ENCODE measurements at regions not wholly inside any gene's neighbourhood (a gene's known extent, or its start where the extent isn't known, plus 50 kb on each side); places are given as distances from the start of the nearest gene placed in this dataset.

DNA sequence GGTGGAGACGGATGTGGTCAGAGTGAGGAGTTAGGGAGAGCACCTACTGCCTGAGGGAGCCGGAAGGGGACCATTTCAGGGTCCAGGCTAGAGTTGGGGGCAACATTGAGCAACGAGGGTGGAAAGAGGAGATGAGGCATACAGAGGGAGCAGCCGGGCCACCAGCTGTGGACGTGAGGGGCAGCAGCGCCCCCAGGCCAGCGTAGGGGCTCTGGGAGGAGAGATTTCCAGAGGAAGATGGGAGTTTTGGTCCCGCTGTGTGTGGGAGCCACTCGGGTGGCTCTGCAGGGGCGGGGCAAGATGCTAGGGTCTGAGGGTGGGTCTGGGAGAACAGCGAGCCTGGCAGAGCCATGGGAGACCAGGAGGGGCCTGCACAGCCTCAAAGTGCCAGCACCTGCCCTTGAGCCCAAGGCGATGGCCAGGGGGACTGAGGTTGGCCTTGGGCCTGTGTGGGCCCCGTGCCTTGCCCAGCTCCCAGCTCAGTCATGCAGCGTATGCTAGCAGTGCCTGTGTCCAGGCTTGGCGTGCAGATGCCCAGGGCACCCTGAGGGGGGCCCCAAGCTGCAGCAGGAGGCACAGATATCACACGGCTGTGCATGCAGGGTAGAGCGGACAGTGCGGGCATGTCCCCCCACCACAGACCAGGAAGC, 80.5 kb upstream of the PPP1R26 start:
- TF ChIP-seq, protein P1, sequence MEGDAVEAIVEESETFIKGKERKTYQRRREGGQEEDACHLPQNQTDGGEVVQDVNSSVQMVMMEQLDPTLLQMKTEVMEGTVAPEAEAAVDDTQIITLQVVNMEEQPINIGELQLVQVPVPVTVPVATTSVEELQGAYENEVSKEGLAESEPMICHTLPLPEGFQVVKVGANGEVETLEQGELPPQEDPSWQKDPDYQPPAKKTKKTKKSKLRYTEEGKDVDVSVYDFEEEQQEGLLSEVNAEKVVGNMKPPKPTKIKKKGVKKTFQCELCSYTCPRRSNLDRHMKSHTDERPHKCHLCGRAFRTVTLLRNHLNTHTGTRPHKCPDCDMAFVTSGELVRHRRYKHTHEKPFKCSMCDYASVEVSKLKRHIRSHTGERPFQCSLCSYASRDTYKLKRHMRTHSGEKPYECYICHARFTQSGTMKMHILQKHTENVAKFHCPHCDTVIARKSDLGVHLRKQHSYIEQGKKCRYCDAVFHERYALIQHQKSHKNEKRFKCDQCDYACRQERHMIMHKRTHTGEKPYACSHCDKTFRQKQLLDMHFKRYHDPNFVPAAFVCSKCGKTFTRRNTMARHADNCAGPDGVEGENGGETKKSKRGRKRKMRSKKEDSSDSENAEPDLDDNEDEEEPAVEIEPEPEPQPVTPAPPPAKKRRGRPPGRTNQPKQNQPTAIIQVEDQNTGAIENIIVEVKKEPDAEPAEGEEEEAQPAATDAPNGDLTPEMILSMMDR (conservative IDR thresholded peaks at IDR 0.05): no peak
- H3K27ac ChIP-seq: no peak overlapping the region

DNA sequence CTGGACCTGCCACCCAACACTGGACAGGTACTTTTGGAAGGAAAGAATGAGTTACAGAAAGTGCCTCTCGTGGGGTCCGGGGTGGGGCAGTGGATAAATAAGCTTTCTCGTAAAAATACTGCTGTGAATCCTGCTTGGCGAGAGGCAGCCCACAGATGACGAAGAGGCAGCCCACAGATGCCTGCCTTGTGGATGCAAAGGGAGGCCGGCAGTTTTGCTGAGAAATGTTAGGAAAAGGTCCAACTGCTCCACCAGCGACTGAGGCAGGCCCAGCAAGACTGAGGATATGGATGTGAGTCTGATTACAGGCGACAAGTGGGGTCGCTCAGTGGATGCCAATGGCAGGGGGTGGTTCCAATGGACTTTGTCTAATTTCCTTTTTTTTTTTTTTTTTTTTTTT, 79.1 kb upstream of the PPP1R26 start:
- TF ChIP-seq, protein P1 (conservative IDR thresholded peaks at IDR 0.05): no peak
- no peak overlapping the region for H3K27ac ChIP-seq

DNA sequence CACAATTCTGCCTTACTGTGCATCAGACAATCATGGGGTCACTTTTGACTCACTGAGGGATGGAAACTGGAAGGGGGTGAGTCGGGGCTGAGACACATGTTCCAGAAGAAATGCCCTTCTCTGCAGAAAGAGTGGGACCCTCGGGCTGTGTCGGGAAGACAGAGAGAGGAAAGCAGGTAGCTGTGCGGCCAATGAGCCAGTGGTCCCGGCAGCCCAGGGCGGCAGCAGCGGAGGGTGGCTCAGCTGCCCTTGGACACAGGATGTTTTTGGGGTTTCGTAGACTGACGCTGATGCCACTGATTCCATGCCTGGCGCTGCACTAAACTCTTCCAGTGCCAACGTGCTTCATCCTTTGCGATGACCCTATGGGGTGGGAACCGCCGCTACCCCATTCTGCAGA, 78.4 kb upstream of the PPP1R26 start:
- no peak overlapping the region for H3K27ac ChIP-seq
- TF ChIP-seq, protein P1 (conservative IDR thresholded peaks at IDR 0.05): no peak

DNA sequence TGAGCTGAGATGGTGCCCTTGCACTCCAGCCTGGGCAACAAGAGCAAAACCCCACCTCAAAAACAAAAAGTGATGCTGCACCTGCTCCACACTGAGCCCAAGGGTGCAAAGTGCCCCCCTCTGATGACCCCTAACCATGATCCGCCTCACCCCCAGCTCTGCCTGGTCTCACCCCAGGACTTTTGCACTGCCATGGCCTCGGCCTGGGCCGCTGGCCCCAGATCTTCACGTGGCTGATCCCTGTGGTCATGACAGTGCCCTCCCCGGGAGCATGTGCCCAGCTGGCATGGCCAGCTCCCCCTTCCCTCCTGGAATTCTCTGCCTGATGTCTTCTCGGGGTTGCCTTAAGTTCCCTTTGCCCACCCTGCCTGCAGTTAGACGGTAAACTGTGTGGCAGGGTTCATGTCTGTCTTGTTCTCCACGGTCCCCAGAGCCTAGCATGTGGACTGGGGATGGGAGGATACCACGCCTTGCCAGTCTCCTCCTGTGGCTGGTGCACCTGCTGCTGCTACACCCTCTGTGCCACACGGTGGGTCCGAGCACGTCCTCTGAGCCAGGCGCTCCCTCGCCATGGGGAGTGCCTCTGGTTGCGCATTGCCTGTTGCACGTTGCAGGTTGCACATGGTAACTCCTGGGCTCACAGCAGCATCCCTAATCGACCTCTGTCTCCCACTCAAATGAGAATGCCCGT, 77.4 kb upstream of the PPP1R26 start:
- TF ChIP-seq, protein P1 (conservative IDR thresholded peaks at IDR 0.05): no peak
- H3K27ac ChIP-seq: no peak overlapping the region

DNA sequence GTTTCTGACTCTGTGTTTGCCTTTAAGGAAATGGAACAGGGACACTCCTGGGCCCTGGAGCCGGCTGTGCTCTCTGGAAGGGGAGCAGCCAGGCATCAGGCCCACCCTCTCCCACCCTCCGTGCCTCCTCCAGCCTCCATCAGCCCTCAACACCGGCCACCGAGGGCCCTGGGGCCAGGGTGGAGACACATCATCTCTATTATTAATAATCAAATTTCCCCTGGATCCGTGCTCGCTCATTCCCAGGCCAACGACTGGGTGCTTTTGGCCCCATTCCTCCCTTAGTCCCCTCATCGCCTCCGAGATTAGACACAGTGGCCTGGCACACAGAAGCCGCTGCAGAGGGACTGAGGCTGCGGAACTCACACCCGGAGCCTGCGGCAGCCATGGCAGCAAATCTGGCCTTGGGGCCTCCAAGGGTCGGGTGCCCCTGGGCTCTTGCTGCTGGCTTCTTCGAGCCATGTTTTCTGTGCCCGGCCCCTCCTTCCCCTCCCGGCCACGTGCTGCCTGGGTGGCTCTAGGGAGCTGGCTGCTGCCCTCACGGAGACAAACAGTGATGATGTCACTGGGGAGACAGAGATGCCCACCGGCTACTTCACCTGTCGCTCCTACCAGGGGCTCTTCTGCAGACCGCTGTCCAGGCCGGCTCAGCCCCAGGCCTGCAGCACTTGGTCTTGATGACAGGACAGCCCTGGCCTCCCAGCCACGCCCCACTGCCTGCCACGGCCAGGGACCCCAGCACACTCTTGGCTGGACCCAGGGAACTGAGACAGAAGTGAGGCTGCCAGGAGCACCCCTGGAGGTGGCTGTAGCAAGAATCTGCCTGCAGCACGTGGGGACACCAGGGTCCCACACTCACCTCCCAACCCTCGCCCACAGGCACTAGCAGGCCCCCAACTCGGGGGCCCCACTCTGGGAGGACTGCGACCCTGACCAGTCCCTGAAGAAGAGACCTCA, 76.6 kb upstream of the PPP1R26 start:
- H3K27ac ChIP-seq: no peak overlapping the region
- TF ChIP-seq, protein P1 (conservative IDR thresholded peaks at IDR 0.05): no peak

DNA sequence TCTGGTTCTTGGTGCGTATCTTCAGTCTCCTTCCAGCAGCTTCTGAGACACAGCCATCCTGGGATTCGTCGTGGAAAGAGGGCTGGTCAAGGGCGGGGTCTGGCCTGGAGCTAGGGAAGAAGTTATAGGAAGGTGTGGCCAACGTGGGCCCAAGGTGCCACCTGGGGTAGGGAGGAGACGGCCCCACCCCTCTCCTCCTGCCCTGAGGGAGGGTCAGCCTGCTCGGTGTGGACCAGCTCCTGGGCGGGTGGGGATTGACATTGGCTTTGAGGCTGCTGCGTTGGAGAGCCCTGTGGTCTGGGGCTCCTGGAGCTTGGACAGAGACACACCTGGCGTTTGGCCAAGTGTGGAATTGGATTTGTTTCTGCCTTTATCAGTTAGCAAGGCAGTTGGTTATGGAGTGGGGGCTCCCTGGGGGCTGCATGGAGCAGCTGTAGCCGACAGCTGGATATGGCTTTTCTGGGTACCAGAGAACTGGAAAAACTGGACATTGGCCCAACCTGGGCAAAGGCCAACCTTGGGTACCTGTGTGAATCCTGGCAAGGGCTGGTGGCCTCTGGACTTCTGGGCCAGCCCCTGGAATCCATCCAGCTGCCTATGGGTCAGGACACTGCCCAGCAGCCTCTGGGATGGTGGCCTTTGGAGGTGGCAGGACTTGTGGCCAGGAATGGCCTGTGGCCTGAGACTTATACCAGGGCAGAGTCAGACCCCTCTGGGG, 75.7 kb upstream of the PPP1R26 start:
- TF ChIP-seq, protein P1 (conservative IDR thresholded peaks at IDR 0.05): no peak
- H3K27ac ChIP-seq: no peak overlapping the region

Measured in VCaP (cell line).